ENCODE measurements at regions not wholly inside any gene's neighbourhood (a gene's known extent, or its start where the extent isn't known, plus 50 kb on each side); places are given as distances from the start of the nearest gene placed in this dataset.
"Not testable (repeated sequence)": the region's sequence is repeated elsewhere in the genome, so short reads cannot be mapped to it uniquely, and the experiment has no call there.

GRCh38 chr2:187994464-187995331 is 297.0 kb upstream of the GULP1 start:
- DNase-seq (ENCODE audit: low read depth): no peak

DNA sequence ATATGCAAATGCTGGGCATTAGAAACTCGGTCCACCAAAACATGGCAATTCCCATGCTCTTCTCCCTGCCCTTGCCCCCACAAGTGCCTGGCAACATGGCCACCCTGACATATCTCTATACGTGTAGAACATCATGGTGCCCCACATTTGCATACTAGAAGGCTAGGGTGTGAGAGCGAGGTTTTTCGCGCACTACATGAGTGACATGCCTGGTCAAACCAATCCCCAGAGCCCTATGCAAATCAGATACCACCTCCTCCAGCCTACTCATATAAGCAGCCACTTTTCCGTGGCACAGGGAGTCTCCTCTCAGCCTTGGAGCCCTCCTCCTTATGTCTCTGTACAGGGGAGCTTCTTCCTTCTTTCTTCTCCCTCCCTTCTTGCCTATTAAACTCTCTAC is 296.1 kb upstream of the GULP1 start:
- DNase-seq (ENCODE audit: low read depth): no peak

GRCh38 chr2:187996630-187997029 is 295.0 kb upstream of the GULP1 start:
- no peak for DNase-seq (ENCODE audit: low read depth)

DNA sequence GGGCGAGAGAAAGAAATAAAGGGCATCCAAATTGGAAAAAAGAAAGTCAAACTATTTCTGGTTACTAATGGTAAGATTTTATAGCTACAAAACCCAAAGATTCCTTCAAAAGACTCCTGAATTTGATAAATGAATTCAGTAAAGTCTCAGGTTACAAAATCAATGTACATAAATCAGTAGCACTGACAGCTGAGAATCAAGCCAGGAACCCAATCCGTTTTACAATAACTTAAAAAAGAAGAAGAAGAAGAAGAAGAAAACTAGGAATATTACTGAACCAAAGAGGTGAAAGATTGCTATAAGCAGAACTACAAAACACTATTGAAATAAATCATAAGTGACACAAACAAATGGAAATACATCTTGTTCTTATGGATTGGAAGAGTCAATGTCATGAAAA is 291.5 kb upstream of the GULP1 start:
- DNase-seq (ENCODE audit: low read depth): no peak

- no peak for DNase-seq (ENCODE audit: low read depth)
Measured at GRCh38 chr2:188003800-188004199, 287.9 kb upstream of the GULP1 start.

GRCh38 chr2:188013767-188014166 is 277.9 kb upstream of the GULP1 start:
- no peak for DNase-seq (ENCODE audit: low read depth)

GRCh38 chr2:188016917-188017316 is 274.8 kb upstream of the GULP1 start:
- DNase-seq (ENCODE audit: low read depth): no peak

GRCh38 chr2:188022389-188022788 is 269.3 kb upstream of the GULP1 start:
- no peak for DNase-seq (ENCODE audit: low read depth)

- no peak for DNase-seq (ENCODE audit: low read depth)
Measured at GRCh38 chr2:188023035-188023434, 268.6 kb upstream of the GULP1 start.

DNA sequence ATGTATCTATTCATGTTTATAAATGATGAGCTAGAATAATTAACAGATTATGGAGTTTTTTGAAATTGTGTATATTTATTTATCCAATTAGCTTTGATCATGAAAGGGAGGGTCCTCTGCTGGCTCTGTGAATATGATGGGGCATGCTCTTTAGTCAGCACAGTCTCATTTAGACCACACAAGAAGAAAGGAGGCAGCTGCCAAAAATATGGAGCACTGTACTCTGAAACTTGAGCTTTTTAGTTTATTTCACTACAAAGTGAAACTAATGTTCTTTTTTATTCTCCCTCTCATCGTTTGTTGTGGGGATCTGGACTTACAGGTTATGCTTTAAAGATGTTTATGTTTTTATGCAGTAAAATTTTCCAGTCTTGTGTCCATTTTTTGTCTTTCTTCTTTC is 266.9 kb upstream of the GULP1 start:
- no peak for DNase-seq (ENCODE audit: low read depth)

GRCh38 chr2:188028739-188029138 is 262.9 kb upstream of the GULP1 start:
- no peak for DNase-seq (ENCODE audit: low read depth)

DNA sequence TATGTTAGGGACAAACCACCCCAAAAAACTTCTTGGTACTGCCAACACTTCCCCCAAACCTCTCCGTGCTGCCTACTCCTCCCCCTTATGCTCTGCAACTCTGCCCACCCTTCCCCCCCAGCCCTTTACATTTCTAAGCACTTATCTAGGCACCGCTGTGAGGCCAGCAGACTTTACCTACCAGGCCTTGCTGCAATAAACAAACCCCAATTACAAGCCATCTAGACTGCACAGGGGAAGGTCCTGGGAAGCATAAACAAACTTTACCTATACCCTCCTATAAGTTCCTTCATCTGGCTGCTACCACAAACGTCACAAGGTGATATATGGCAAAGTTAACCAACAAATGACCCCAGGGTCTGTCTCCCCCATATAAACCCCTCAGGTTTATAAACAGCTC is 259.4 kb upstream of the GULP1 start:
- DNase-seq (ENCODE audit: low read depth): no peak

GRCh38 chr2:188032786-188033185 is 258.9 kb upstream of the GULP1 start:
- DNase-seq (ENCODE audit: low read depth): no peak

DNA sequence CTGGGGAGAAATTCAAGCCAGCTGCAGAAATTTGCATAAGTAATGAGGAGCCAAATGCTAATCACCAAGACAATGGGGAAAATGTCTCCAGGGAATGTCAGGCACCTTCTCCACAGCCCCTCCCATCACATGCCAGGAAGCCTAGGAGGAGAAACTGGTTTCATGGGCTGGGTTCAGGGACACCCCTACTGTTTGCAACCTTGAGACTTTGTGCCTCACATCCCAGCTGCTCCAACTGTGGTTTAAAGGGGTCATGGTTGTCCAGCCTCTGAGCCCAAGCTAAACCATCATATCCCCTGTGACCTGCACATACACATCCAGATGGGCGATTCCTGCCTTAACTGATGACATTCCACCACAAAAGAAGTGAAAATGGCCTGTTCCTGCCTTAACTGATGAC is 258.4 kb upstream of the GULP1 start:
- DNase-seq (ENCODE audit: low read depth): not testable (repeated sequence)

- not testable (repeated sequence) for DNase-seq (ENCODE audit: low read depth)
Measured at GRCh38 chr2:188034102-188034501, 257.6 kb upstream of the GULP1 start.

DNA sequence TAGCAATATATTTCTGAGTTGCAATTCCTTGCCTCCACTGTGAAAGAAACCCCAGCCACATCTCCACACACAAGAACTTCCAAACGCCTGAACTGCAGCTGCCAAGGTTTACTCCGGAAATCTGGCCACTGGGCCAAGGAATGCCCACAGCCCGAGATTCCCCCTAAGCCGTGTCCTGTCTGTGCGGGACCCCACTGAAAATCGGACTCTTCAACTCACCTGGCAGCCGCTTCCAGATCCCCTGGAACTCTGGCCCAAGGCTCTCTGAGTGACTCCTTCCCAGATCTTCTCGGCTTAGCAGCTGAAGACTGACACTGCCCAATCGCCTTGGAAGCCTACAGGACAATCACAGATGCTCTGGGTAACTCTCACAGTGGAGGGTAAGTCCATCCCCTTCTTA is 256.3 kb upstream of the GULP1 start:
- not testable (repeated sequence) for DNase-seq (ENCODE audit: low read depth)

- not testable (repeated sequence) for DNase-seq (ENCODE audit: low read depth)
Measured at GRCh38 chr2:188036786-188037185, 254.9 kb upstream of the GULP1 start.

GRCh38 chr2:188039307-188039706 is 252.4 kb upstream of the GULP1 start:
- no peak for DNase-seq (ENCODE audit: low read depth)

DNA sequence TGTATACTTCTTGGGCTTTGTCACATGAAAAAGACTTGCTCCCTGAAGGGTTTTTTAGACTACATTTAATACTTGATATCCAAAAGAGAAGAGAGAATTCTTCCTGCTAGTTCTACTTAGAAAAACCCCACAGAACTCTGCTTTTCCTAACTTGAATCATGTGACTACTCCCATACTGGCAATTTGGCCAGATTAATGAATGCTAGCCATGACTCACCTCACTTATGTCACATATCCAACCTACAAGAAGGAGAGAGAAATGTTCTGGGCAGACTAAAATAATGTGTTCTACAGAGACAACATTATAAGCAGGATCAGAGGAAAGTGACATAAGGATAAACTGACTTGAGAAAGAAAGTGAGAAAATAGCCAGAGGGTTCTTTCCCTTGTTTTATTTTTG is 249.3 kb upstream of the GULP1 start:
- DNase-seq (ENCODE audit: low read depth): no peak

- no peak for DNase-seq (ENCODE audit: low read depth)
Measured at GRCh38 chr2:188045016-188045415, 246.7 kb upstream of the GULP1 start.

DNA sequence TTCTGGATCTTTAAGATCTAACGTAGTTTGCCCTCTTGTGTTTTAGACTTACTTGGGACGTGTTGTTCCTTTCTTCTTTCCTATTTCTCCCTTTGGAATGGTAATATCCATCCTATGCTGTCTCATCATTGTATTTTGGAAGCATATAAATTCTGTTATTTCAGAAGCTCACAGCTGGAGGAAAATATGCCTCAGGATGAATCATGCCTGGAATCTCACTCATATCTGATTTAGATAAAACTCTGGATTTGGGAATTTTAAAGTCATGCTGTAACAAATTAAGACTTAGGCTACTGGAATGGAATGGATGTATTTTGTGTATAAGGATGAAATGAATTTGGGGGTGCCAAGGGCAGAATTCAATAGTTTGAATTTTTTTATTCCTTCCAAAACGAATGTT is 245.2 kb upstream of the GULP1 start:
- no peak for DNase-seq (ENCODE audit: low read depth)

DNA sequence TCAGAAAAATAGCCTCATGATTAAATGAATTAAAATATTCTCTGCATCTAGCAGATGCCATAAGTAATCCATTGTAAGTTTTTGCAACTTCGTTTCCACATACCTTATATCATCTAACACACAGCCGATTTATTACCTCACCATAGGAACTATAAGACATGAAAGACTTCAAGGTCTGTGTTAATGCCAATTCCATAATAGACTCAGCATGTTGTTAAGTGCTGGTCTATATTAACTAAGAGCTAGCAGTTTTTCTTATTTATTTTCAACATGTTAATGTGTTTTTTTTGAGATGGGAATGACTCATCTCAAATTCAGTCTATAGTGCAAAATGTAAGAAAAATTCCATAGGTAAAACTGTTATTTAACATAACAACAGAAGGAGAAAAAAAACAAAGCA is 243.9 kb upstream of the GULP1 start:
- no peak for DNase-seq (ENCODE audit: low read depth)

DNA sequence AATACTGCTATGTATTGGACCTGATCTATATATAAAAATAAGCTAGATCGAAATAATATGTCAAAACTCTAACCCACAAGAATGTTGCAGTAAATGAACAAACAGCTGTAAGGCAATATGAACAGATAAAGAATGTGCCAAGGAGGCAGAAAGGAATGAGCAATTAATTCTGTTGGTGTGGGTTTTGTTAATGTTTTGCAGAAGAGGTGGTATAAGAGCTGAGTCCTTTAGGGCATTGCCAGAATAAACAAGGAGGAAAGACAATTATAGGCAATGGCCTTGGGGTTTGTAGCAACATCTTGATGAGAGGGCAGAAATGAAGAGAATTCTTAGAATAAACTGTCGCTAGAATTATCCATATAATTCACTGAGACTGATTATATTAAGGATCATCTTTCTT is 240.9 kb upstream of the GULP1 start:
- no peak for DNase-seq (ENCODE audit: low read depth)

DNA sequence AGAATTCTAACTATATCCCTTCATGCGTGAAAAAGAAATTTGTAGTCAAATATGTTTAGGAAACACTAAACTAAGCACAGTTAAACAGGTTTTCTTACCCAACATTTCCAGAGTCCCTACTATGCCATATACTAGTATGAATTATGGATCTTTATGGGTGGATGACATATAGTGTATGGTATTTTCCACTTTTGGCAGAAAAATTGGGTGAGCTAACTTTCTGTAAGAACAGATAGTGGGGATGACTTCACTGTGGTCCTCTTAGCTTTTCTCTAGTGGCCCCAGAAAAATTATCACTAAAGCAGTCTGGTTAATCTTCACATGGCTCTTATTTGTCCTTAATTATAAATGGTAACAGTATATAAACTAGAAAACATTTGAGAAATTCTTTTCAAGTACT is 240.0 kb upstream of the GULP1 start:
- no peak for DNase-seq (ENCODE audit: low read depth)

All from activated T-cell treated with anti-CD3 and anti-CD28 coated beads for 48 hours (primary cell).